Uterus (tissue), 3 donors: ENCODE measurements at regions not wholly inside any gene's neighbourhood (a gene's known extent, or its start where the extent isn't known, plus 50 kb on each side); places are given as distances from the start of the nearest gene placed in this dataset.
"Not testable (repeated sequence)": the region's sequence is repeated elsewhere in the genome, so short reads cannot be mapped to it uniquely, and the experiment has no call there.

Experiments
- DNase-seq, 2 donors: peaks; one replicate each; pipeline ENCODE4 v3.0.0-alpha.2; 2019 to 2020
- H3K27ac ChIP-seq, 2 donors: fragments of 200-600 bp; sonication (generic); 1 replicate in 1 of 2; 2 replicates in 1 of 2; pipeline ENCODE4 v1.5.1; 2016 to 2018
- H3K27me3 ChIP-seq, 2 donors: fragments of 200-600 bp; sonication (generic); one replicate each; pipeline ENCODE4 v1.5.1; 2018 to 2019; ENCODE audit warnings: control low read depth in 1 of 2
- H3K36me3 ChIP-seq, 2 donors: fragments of 200-600 bp; sonication (generic); one replicate each; pipeline ENCODE4 v1.5.1; 2019; ENCODE audit warnings: control low read depth in 1 of 2
- H3K4me1 ChIP-seq, 2 donors: fragments of 200-600 bp; sonication (generic); one replicate each; pipeline ENCODE4 v1.5.1; 2018 to 2019; ENCODE audit warnings: control low read depth in 1 of 2
- H3K4me3 ChIP-seq, 2 donors: fragments of 200-600 bp; sonication (generic); 1 replicate in 1 of 2; 2 replicates in 1 of 2; pipeline ENCODE4 v1.5.1; 2018 to 2019; ENCODE audit warnings: mild to moderate bottlenecking in 1 of 2
- H3K9me3 ChIP-seq, 2 donors: fragments of 200-600 bp; sonication (generic); one replicate each; pipeline ENCODE4 v1.5.1; 2019; ENCODE audit warnings: control low read depth in 1 of 2
- POLR2A ChIP-seq, 2 donors: fragments of 450-650 bp; IDR thresholded peaks; one replicate each; pipeline ENCODE4 v1.6.1; 2016; ENCODE audit warnings: antibody characterized with exemption in 2 of 2, mild to moderate bottlenecking in 1 of 2, moderate library complexity in 1 of 2
- intact Hi-C: fragments of 100-400 bp; cut with DNase I; formaldehyde crosslinking; loops from one replicate; pipeline ENCODE4 v1.15.1; 2023; ENCODE audit warnings: low total_unique reads
- TF ChIP-seq, protein P1 (sequence below), 4 experiments: fragments of 200-600 bp in 2 of 4; fragments of 450-650 bp in 2 of 4; sonication (generic) in 2 of 4; IDR thresholded peaks; one replicate each; pipeline ENCODE4 v1.5.1; 2016 to 2019; ENCODE audit warnings: antibody characterized with exemption in 4 of 4, mild to moderate bottlenecking in 2 of 4, moderate library complexity in 1 of 4
- donor health status: DM: yes; HTN: yes; CAD: no.

DNA sequence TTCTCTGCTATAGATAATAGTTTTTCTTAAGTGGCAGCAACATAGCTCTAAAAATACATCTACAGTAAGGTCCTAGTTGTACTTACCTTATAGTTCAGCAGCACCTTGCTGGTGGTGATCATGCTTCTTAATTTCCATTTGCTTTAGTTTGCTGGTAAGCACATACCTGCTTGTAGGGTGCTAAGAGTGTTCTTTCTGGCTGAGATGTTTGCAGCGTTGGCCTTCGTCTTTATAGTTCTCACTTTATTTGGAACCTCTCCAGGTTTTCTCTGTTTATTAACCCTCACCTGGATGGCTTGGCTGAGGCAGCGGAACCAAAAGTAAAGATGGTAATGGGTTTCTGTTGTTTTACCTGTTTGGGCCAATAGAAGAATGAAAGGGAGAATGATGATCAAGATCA lies 123.6 kb upstream of the EFEMP1 start:
- TF ChIP-seq, protein P1, sequence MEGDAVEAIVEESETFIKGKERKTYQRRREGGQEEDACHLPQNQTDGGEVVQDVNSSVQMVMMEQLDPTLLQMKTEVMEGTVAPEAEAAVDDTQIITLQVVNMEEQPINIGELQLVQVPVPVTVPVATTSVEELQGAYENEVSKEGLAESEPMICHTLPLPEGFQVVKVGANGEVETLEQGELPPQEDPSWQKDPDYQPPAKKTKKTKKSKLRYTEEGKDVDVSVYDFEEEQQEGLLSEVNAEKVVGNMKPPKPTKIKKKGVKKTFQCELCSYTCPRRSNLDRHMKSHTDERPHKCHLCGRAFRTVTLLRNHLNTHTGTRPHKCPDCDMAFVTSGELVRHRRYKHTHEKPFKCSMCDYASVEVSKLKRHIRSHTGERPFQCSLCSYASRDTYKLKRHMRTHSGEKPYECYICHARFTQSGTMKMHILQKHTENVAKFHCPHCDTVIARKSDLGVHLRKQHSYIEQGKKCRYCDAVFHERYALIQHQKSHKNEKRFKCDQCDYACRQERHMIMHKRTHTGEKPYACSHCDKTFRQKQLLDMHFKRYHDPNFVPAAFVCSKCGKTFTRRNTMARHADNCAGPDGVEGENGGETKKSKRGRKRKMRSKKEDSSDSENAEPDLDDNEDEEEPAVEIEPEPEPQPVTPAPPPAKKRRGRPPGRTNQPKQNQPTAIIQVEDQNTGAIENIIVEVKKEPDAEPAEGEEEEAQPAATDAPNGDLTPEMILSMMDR (IDR thresholded peaks at IDR 0.05): no peak
- TF ChIP-seq POLR2A (IDR thresholded peaks at IDR 0.05): no peak
- H3K27me3 ChIP-seq: no peaks in the 10 kb centered on the region
- H3K36me3 ChIP-seq: no peaks in the 10 kb centered on the region
- H3K4me1 ChIP-seq: no peaks in the 10 kb centered on the region
- H3K27ac ChIP-seq: no peak overlapping the region
- intact Hi-C loops: no loop called here
- H3K9me3 ChIP-seq: no peaks in the 10 kb centered on the region
- H3K4me3 ChIP-seq: no peak overlapping the region
- no peak for DNase-seq

DNA sequence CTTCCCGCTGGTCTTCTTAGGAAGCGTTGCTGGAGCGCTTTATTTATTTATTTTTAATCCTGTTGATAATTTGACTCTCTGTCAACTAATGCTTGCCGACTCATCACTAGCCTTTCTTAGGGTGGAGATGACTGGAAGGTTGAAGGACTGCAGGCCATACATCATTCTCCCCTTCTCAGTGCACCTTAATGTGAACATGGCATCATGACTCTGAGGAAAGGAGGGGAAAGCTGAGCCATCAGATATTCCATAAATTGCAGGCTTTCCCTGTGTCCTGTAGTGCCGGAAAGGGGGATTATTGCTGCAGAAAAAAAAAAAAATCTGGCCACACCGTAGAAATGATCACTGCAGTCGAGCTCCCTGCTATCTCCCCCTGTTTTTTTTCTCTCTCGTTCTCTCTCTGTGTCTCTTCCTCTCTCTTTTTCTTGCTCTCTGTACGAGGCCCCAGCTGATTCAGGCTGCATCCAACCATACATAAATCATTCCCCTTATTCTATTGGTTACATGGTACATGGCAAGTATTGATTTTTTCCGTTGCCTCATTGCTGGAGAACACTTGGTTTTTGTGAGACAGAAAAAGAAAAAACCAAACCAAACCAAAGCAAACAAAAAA lies 125.8 kb upstream of the EFEMP1 start:
- no peak overlapping the region for H3K27ac ChIP-seq
- no peaks in the 10 kb centered on the region for H3K36me3 ChIP-seq
- DNase-seq: no peak
- H3K4me3 ChIP-seq: no peak overlapping the region
- TF ChIP-seq POLR2A (IDR thresholded peaks at IDR 0.05): no peak
- TF ChIP-seq, protein P1 (IDR thresholded peaks at IDR 0.05): no peak
- H3K9me3 ChIP-seq: no peaks in the 10 kb centered on the region
- no peaks in the 10 kb centered on the region for H3K4me1 ChIP-seq
- intact Hi-C loops: no loop called here
- H3K27me3 ChIP-seq: no peaks in the 10 kb centered on the region

DNA sequence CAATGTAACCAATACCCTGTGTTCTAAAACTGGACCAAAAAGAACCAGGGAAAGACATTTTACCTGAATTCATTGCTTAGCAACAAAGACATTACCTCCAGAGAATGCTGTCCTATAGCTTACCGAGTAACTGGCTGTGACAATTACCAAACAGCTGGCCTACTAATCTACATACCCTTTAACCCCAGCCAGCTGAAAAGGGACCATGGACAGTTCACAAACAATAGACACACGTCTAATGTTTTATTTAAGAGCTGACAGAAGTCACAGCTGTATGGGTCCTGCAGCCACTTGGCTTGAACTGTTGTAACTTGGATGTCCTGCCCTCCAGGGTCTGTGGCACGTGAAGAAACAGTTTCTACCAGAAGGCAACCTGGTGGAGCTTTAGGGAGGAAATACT lies 130.1 kb upstream of the EFEMP1 start:
- TF ChIP-seq POLR2A (IDR thresholded peaks at IDR 0.05): no peak
- TF ChIP-seq, protein P1 (IDR thresholded peaks at IDR 0.05): no peak
- Histone ChIP-seq H3K9me3 (no peaks in the 10 kb centered on the region), H3K27me3 (no peaks in the 10 kb centered on the region), H3K36me3 (no peaks in the 10 kb centered on the region), H3K27ac (no peak overlapping the region), H3K4me1 (no peaks in the 10 kb centered on the region), H3K4me3 (no peak overlapping the region)
- intact Hi-C loops: no loop called here
- no peak for DNase-seq

DNA sequence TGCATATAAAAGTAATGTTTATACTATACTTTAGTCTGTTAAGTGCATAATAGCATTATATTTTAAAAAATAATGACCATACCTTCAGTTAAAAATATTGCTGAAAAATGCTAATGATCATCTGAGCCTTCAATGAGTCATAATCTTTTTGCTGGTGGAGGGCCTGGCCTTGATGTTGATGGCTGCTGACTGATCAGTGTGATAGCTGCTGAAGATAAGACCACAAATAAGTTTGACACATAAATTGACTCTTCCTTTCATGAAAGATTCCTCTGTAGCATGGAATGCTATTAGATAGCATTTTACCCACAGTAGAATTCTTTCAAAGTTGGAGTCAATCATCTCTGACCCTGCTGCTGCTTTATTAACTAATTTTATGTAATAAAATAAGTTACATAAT lies 128.4 kb upstream of the CCDC85A start:
- no peaks in the 10 kb centered on the region for H3K36me3 ChIP-seq
- H3K9me3 ChIP-seq: peaks cover 0 to 7% of the 10 kb centered on the region in 2 donors
- intact Hi-C loops: no loop called here
- H3K4me3 ChIP-seq: no peak overlapping the region
- H3K27me3 ChIP-seq: no peaks in the 10 kb centered on the region
- TF ChIP-seq, protein P1 (IDR thresholded peaks at IDR 0.05): no peak
- no peak for TF ChIP-seq POLR2A (IDR thresholded peaks at IDR 0.05)
- H3K27ac ChIP-seq: no peak overlapping the region
- H3K4me1 ChIP-seq: no peaks in the 10 kb centered on the region
- no peak for DNase-seq

DNA sequence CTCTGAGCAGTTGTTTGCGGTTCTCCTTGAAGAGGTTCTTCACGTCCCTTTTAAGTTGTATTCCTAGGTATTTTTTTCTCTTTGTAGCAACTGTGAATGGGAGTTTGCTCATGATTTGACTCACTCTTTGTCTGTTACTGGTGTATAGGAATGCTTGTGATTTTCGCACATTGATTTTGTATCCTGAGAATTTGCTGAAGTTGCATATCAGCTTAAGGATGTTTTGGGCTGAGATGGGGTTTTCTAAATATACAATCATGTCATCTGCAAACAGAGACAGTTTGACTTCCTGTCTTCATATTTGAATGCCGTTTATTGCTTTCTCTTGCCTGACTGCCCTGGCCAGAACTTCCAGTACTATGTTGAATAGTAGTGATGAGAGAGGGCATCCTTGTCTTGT lies 122.5 kb upstream of the CCDC85A start:
- H3K4me3 ChIP-seq, H3K27ac ChIP-seq, H3K36me3 ChIP-seq, H3K9me3 ChIP-seq, H3K27me3 ChIP-seq, intact Hi-C loops, H3K4me1 ChIP-seq, DNase-seq: not testable (repeated sequence)

DNA sequence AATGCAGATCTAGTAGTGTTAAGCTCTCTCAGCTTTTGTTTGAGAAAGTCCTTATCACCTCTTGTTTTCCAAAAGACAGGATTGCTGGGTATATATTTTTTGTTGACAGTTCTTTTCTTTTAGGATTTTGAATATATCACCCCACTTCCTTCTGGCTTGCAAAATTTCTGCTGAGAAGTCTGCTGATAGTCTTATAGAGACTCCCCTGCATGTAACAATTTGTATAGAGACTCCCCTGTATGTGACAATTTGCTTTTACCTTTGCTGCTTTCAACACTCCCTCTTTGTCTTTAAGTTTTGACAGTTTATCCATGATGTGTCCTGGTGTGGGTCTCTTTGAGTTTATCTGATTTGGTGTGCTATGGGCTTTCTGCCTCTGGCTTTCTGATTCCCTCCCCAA lies 115.0 kb upstream of the CCDC85A start:
- Histone ChIP-seq H3K4me3 (no peak overlapping the region), H3K27me3 (no peaks in the 10 kb centered on the region), H3K9me3 (no peaks in the 10 kb centered on the region), H3K4me1 (no peaks in the 10 kb centered on the region), H3K36me3 (no peaks in the 10 kb centered on the region), H3K27ac (no peak overlapping the region)
- TF ChIP-seq, protein P1 (IDR thresholded peaks at IDR 0.05): no peak
- TF ChIP-seq POLR2A (IDR thresholded peaks at IDR 0.05): no peak
- intact Hi-C loops: no loop called here
- no peak for DNase-seq
